ENCODE measurements at regions not wholly inside any gene's neighbourhood (a gene's known extent, or its start where the extent isn't known, plus 50 kb on each side); places are given as distances from the start of the nearest gene placed in this dataset.

DNA sequence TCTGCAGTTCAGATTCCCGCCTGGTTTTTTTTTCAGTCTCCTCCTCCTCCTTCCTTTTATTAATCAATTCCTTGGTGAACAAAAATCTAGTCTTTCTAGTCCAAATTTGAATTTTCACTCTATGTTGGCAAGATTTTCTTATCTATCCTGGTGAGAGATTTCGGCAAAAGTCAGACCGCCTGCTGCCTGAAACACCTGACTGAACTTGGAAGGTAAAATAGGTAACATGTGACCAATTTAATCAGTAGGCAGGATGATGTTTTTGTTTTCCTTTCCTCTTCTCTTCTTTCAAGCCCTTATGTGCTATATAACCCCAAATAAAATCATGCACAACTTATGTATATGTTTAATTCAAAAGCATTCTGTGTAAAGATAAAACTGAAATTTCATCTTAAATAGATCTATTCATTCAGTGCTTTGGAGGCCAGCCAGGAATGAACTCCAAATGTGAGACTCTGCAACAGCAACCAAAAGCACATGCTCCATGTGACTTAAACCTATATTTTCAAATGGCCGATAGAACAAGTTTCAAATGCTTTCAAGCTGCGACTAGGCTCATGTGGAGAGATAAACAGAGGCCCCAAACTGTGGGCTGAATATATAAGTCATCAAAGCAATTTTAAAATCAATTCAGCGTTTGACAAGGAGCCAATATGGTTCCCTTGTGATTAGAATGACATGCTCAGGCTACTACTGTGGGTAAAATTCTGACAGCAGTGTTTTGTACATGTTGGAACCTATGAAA lies 100.4 kb upstream of the SEMA6A start:
- no peak overlapping the region for H3K4me3 ChIP-seq (ENCODE audit: low read depth, low read length)
- TF ChIP-seq, protein P1, sequence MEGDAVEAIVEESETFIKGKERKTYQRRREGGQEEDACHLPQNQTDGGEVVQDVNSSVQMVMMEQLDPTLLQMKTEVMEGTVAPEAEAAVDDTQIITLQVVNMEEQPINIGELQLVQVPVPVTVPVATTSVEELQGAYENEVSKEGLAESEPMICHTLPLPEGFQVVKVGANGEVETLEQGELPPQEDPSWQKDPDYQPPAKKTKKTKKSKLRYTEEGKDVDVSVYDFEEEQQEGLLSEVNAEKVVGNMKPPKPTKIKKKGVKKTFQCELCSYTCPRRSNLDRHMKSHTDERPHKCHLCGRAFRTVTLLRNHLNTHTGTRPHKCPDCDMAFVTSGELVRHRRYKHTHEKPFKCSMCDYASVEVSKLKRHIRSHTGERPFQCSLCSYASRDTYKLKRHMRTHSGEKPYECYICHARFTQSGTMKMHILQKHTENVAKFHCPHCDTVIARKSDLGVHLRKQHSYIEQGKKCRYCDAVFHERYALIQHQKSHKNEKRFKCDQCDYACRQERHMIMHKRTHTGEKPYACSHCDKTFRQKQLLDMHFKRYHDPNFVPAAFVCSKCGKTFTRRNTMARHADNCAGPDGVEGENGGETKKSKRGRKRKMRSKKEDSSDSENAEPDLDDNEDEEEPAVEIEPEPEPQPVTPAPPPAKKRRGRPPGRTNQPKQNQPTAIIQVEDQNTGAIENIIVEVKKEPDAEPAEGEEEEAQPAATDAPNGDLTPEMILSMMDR (conservative IDR thresholded peaks at IDR 0.05; ENCODE audit: low read depth, low read length) = no peak
- no peak for DNase-seq (ENCODE audit: low read depth)

DNA sequence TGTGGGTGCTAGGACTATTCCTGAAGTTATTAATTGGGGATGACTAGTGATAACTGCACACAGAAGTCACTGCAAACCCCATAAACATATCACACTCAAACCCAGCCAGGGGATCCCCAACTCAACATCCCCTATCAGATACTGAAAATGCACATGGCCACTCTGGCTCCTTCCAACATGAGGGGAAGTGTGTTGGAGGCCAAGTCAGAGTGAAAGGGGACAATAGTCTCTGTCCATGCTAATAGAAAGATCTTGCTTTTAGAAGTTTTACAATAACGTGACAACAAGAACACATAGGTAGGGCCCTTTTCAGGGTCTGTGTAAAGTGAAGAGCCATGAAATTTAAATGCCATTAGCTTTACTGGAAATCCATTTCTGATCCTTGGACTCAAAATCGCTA lies 98.8 kb upstream of the SEMA6A start:
- TF ChIP-seq, protein P1 (conservative IDR thresholded peaks at IDR 0.05; ENCODE audit: low read depth, low read length) = no peak
- no peak for DNase-seq (ENCODE audit: low read depth)
- H3K4me3 ChIP-seq (ENCODE audit: low read depth, low read length) = no peak overlapping the region

DNA sequence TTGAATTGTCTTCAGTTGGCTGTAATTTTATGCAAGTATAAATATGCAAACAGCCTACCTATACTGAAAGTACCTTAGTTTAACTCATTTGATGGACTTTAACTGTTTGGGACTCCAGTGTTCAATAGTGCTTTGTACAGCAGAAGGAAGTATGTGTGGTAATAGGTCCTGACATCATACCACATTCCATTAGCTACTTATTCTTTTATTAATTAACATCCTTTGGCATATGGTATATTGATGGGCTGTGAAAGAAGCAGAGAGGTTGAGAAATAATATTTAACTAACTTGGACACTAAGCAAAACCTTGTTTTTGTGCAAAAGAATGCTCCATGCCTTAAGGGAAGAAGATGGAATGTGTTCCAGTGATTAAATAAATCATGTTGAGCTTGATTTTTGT lies 97.6 kb upstream of the SEMA6A start:
- no peak overlapping the region for H3K4me3 ChIP-seq (ENCODE audit: low read depth, low read length)
- TF ChIP-seq, protein P1 (conservative IDR thresholded peaks at IDR 0.05; ENCODE audit: low read depth, low read length) = no peak
- peak; percentile 56 for DNase-seq (ENCODE audit: low read depth)

DNA sequence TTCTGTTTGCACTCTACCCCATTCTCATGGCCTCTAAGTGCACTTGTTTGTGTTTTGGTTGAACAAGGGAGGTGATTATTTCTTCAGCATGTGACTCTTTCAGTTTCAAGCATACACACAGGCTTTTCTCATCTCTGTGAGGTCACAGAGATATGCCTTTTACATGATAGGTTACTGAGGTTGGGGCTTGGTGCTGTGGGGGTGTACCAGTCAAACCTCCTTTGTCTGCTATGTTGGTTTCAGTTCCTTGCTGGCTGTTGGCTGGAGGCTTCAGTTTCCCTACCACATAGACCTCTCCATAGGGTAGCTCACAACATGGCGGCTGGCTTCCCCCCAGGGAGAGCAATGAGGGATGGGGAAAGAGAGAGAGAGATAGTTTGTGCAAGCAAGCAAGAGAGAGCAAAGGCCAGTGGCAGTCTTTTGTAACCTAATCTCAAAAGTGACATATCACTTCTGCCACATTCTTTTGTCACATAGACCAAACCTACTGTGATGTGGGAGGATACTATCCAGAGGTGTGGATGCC lies 96.7 kb upstream of the SEMA6A start:
- TF ChIP-seq, protein P1 (conservative IDR thresholded peaks at IDR 0.05; ENCODE audit: low read depth, low read length) = no peak
- no peak for DNase-seq (ENCODE audit: low read depth)
- H3K4me3 ChIP-seq (ENCODE audit: low read depth, low read length) = no peak overlapping the region

DNA sequence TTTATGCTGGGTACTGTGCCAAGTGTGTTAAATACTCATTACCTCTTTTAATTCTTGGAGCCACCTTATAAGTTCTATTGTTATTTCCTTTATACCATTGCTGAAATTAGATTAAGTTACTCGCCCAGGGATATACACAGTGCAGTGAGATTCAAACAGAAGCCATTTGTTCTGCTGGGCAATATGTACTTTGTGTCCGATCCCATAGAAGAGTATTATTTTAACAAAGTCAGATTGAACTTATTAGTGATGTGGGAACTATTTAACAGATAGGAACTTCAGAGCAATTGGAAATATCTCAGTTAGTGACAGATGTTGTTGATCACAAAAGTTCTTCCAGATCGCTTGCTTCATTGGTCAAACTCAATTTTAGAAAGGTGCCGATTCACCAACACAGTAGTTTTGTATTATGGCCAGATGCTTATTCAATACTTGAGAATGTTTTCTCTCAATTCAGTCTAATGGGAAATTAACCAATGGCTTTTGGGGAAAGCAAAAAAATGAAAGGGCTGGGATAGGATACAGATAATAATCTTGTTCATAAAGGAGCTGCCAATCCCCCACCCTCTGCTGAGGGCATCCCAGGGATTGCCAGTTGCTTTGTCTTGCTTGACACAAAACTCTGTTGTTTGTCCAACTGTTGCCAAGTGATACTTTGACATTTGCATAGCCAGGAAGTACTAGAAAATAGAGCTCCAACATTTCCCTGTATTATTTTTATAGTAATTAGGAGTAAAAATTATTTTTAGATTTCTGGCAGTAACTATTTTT lies 94.8 kb upstream of the SEMA6A start:
- TF ChIP-seq, protein P1 (conservative IDR thresholded peaks at IDR 0.05; ENCODE audit: low read depth, low read length) = no peak
- no peak overlapping the region for H3K4me3 ChIP-seq (ENCODE audit: low read depth, low read length)
- DNase-seq (ENCODE audit: low read depth) = no peak

DNA sequence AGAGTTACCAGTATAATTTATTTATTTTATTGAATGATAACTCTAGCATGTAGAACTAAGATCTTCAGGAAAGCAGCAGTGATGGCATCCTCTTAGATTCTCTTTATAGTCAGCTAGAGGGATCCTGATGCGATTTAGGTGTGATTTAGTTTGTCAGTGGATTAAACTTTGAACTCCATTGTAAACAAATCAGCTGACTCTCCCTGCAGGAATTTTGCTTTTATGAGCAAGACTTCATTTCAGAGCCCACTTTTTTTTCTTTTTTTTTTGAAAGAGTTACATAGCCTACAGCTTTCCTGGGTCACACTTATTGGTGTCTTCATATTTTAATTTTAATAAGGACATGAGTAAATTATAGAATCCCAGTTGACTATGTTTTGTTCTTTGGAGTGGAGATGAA lies 93.8 kb upstream of the SEMA6A start:
- no peak overlapping the region for H3K4me3 ChIP-seq (ENCODE audit: low read depth, low read length)
- DNase-seq (ENCODE audit: low read depth) = peak; percentile 48
- TF ChIP-seq, protein P1 (conservative IDR thresholded peaks at IDR 0.05; ENCODE audit: low read depth, low read length) = no peak
